GM12872 (cell line): ENCODE measurements at regions not wholly inside any gene's neighbourhood (a gene's known extent, or its start where the extent isn't known, plus 50 kb on each side); places are given as distances from the start of the nearest gene placed in this dataset.

Source experiments
- CTCF ChIP-seq: IDR thresholded peaks from 3 replicates; pipeline ENCODE4 v1.5.1; 2011; ENCODE audit warnings: low read depth, mild to moderate bottlenecking, low read length, moderate library complexity; ENCODE audit not compliant: insufficient read depth

- no peak for TF ChIP-seq CTCF
These were observed 193.0 kb upstream of the ZNF217 start for GRCh38 chr20:53786445-53787267.

GRCh38 chr20:53786071-53786444, 192.4 kb upstream of the ZNF217 start:
- TF ChIP-seq CTCF = no peak

- no peak for TF ChIP-seq CTCF
These were observed 191.7 kb upstream of the ZNF217 start for GRCh38 chr20:53785320-53785719.

GRCh38 chr20:53783768-53784167, 190.1 kb upstream of the ZNF217 start:
- no peak for TF ChIP-seq CTCF

GRCh38 chr20:53782612-53783246, 189.1 kb upstream of the ZNF217 start:
- TF ChIP-seq CTCF = no peak

- no peak for TF ChIP-seq CTCF
These were observed 186.2 kb upstream of the ZNF217 start for GRCh38 chr20:53779822-53780221.

GRCh38 chr20:53778736-53779135, 185.1 kb upstream of the ZNF217 start:
- no peak for TF ChIP-seq CTCF
